Right cardiac atrium (tissue), 5 donors: ENCODE measurements at regions not wholly inside any gene's neighbourhood (a gene's known extent, or its start where the extent isn't known, plus 50 kb on each side); places are given as distances from the start of the nearest gene placed in this dataset.

ENCODE experiments used
- ATAC-seq, 2 donors: fragments of 200-7000 bp; cut with Tn5 transposase; one replicate each; pipeline versions ENCODE4 v1.8.0 to v1.9.1; 2020; ENCODE audit warnings: moderate library complexity in 2 of 2, mild to moderate bottlenecking in 1 of 2
- DNase-seq, 3 donors: peaks; one replicate each; pipeline ENCODE4 v3.0.0-alpha.2; 2020
- H3K27ac ChIP-seq: one replicate; pipeline ENCODE4 v1.5.1; 2013; ENCODE audit warnings: mild to moderate bottlenecking, low read length, control low read depth, moderate library complexity
- H3K27me3 ChIP-seq: one replicate; pipeline ENCODE4 v1.6.1; 2013; ENCODE audit not compliant: control insufficient read depth, insufficient read depth
- H3K4me1 ChIP-seq: one replicate; pipeline ENCODE4 v1.6.1; 2013; ENCODE audit warnings: low read length; ENCODE audit not compliant: control insufficient read depth, insufficient read depth
- H3K4me3 ChIP-seq: one replicate; pipeline ENCODE4 v1.5.1; 2013; ENCODE audit warnings: low read length, control low read depth
- H3K9me3 ChIP-seq: one replicate; pipeline ENCODE4 v1.6.1; 2013; ENCODE audit warnings: low read length; ENCODE audit not compliant: control insufficient read depth
- WGBS: extraction: QIAGEN DNeasy Blood & Tissue Kit; methylation state at CpG from one replicate; pipeline ENCODE4 v1.1.7; 2013; 5-methylcytosine and 5-hydroxymethylcytosine counted together
- intact Hi-C, 4 donors: fragments of 100-400 bp; cut with DNase I; formaldehyde crosslinking; loops; one replicate each; pipeline versions ENCODE4 v1.11.0 to v1.14.0; 2022 to 2023
- donor health status: healthy with polysubstance abuse.
- donor health status: DM: no; HTN: yes; CAD: no.
- donor health status: DM: no; HTN: no; CAD: no.
- donor health status: DM: no; HTN: yes; CAD: no; lungs with severe emphysema.
- donor health status: DM: yes; HTN: yes; CAD: no.

- H3K4me1 ChIP-seq: no peaks in the 10 kb centered on the region
- H3K27ac ChIP-seq: no peak overlapping the region
- intact Hi-C loops: no loop called here
- H3K4me3 ChIP-seq: no peak overlapping the region
- no peaks in the 10 kb centered on the region for H3K27me3 ChIP-seq
- ATAC-seq (no peak), DNase-seq (no peak)
- 75% methylated on average over 3 of the region's 3 CpGs for WGBS
- H3K9me3 ChIP-seq: no peaks in the 10 kb centered on the region
Observed at GRCh38 chr16:8489580-8489979, 100.7 kb downstream of the TMEM114 start.

- DNase-seq (no peak), ATAC-seq (no peak)
- no peaks in the 10 kb centered on the region for H3K27me3 ChIP-seq
- no peak overlapping the region for H3K27ac ChIP-seq
- H3K4me3 ChIP-seq: no peak overlapping the region
- H3K4me1 ChIP-seq: no peaks in the 10 kb centered on the region
- intact Hi-C loops: no loop called here
- 75% methylated on average over 3 of the region's 3 CpGs for WGBS
- no peaks in the 10 kb centered on the region for H3K9me3 ChIP-seq
Observed at GRCh38 chr16:8486985-8487384, 103.3 kb downstream of the TMEM114 start.

GRCh38 chr16:8483396-8483795 is 106.9 kb downstream of the TMEM114 start:
- Histone ChIP-seq H3K4me3 (no peak overlapping the region), H3K27me3 (no peaks in the 10 kb centered on the region), H3K4me1 (no peaks in the 10 kb centered on the region), H3K27ac (no peak overlapping the region), H3K9me3 (no peaks in the 10 kb centered on the region)
- ATAC-seq: no peak
- DNase-seq: no peak
- WGBS: 63% methylated on average over 8 of the region's 8 CpGs
- intact Hi-C loops: no loop called here

GRCh38 chr16:8481810-8482209 is 108.5 kb downstream of the TMEM114 start:
- Histone ChIP-seq H3K4me3 (no peak overlapping the region), H3K9me3 (no peaks in the 10 kb centered on the region), H3K27ac (no peak overlapping the region), H3K27me3 (no peaks in the 10 kb centered on the region), H3K4me1 (no peaks in the 10 kb centered on the region)
- ATAC-seq (no peak), DNase-seq (no peak)
- intact Hi-C loops: no loop called here
- 65% methylated on average over 3 of the region's 3 CpGs for WGBS

GRCh38 chr16:8476824-8477223 is 113.5 kb downstream of the TMEM114 start:
- no peak overlapping the region for H3K4me3 ChIP-seq
- H3K4me1 ChIP-seq: no peaks in the 10 kb centered on the region
- H3K9me3 ChIP-seq: no peaks in the 10 kb centered on the region
- intact Hi-C loops: no loop called here
- DNase-seq (no peak), ATAC-seq (no peak)
- 64% methylated on average over 1 of the region's 1 CpG for WGBS
- no peaks in the 10 kb centered on the region for H3K27me3 ChIP-seq
- no peak overlapping the region for H3K27ac ChIP-seq

- Histone ChIP-seq H3K9me3 (no peaks in the 10 kb centered on the region), H3K4me1 (no peaks in the 10 kb centered on the region), H3K27me3 (no peaks in the 10 kb centered on the region), H3K4me3 (no peak overlapping the region), H3K27ac (no peak overlapping the region)
- 44% methylated on average over 9 of the region's 9 CpGs for WGBS
- no peak for DNase-seq
- ATAC-seq: no peak
- intact Hi-C loops: no loop called here
Observed at GRCh38 chr16:8474587-8474986, 115.7 kb downstream of the TMEM114 start.

GRCh38 chr16:8469102-8469778 is 121.1 kb downstream of the TMEM114 start:
- Histone ChIP-seq H3K9me3 (no peaks in the 10 kb centered on the region), H3K27me3 (no peaks in the 10 kb centered on the region), H3K27ac (no peak overlapping the region), H3K4me3 (no peak overlapping the region), H3K4me1 (no peaks in the 10 kb centered on the region)
- intact Hi-C loops: no loop called here
- ATAC-seq: no peak
- DNase-seq: no peak
- WGBS: 71% methylated on average over 7 of the region's 7 CpGs

- no peak overlapping the region for H3K4me3 ChIP-seq
- no peaks in the 10 kb centered on the region for H3K9me3 ChIP-seq
- WGBS: 76% methylated on average over 1 of the region's 1 CpG
- no peak for ATAC-seq
- H3K4me1 ChIP-seq: no peaks in the 10 kb centered on the region
- H3K27ac ChIP-seq: no peak overlapping the region
- intact Hi-C loops: no loop called here
- H3K27me3 ChIP-seq: no peaks in the 10 kb centered on the region
- DNase-seq: no peak
Observed at GRCh38 chr16:8464979-8465378, 125.3 kb downstream of the TMEM114 start.

GRCh38 chr16:8459085-8459733 is 131.1 kb downstream of the TMEM114 start:
- DNase-seq (no peak), ATAC-seq (no peak)
- Histone ChIP-seq H3K4me1 (no peaks in the 10 kb centered on the region), H3K27ac (no peak overlapping the region), H3K9me3 (no peaks in the 10 kb centered on the region), H3K27me3 (no peaks in the 10 kb centered on the region), H3K4me3 (no peak overlapping the region)
- intact Hi-C loops: no loop called here
- WGBS: 48% methylated on average over 3 of the region's 3 CpGs

- ATAC-seq (no peak), DNase-seq (no peak)
- H3K4me3 ChIP-seq: no peak overlapping the region
- WGBS: 76% methylated on average over 5 of the region's 5 CpGs
- no peak overlapping the region for H3K27ac ChIP-seq
- no peaks in the 10 kb centered on the region for H3K9me3 ChIP-seq
- intact Hi-C loops: no loop called here
- H3K4me1 ChIP-seq: no peaks in the 10 kb centered on the region
- no peaks in the 10 kb centered on the region for H3K27me3 ChIP-seq
Observed at GRCh38 chr16:8458481-8459046, 131.7 kb downstream of the TMEM114 start.

- 63% methylated on average over 4 of the region's 4 CpGs for whole genome bisulfite sequencing
Observed at GRCh38 chr16:8453359-8453758, 137.0 kb downstream of the TMEM114 start.

More at GRCh38 chr16:8453359-8453758, 137.0 kb downstream of the TMEM114 start:
- Histone ChIP-seq H3K4me1 (no peaks in the 10 kb centered on the region), H3K27ac (no peak overlapping the region), H3K4me3 (no peak overlapping the region), H3K27me3 (no peaks in the 10 kb centered on the region), H3K9me3 (no peaks in the 10 kb centered on the region)
- DNase-seq (no peak), ATAC-seq (no peak)
- intact Hi-C loops: no loop called here
